HPDE6-E6E7 (cell line): ENCODE measurements at regions not wholly inside any gene's neighbourhood (a gene's known extent, or its start where the extent isn't known, plus 50 kb on each side); places are given as distances from the start of the nearest gene placed in this dataset.

Source experiments
- DNase-seq: peaks from one replicate; pipeline ENCODE4 v3.0.0; 2011; ENCODE audit warnings: missing footprints; ENCODE audit errors: extremely low spot score

GRCh38 chr3:180829409-180830405, 82.8 kb upstream of the FXR1 start:
- no peak for DNase-seq

GRCh38 chr3:180835501-180835900, 77.0 kb upstream of the FXR1 start:
- DNase-seq, result no peak

- no peak for DNase-seq
Observed at GRCh38 chr3:180836766-180837165, 75.7 kb upstream of the FXR1 start.

- no peak for DNase-seq
Observed at GRCh38 chr3:180854887-180855286, 57.6 kb upstream of the FXR1 start.

GRCh38 chr3:180855364-180855763, 57.1 kb upstream of the FXR1 start:
- no peak for DNase-seq

GRCh38 chr3:180855956-180856355, 56.5 kb upstream of the FXR1 start:
- DNase-seq, result no peak

GRCh38 chr3:180860180-180860858, 52.2 kb upstream of the FXR1 start:
- no peak for DNase-seq
